GM12891 (cell line): ENCODE measurements at regions not wholly inside any gene's neighbourhood (a gene's known extent, or its start where the extent isn't known, plus 50 kb on each side); places are given as distances from the start of the nearest gene placed in this dataset.

Experiments
- POLR2A ChIP-seq: IDR thresholded peaks from 2 replicates; pipeline ENCODE4 v1.6.1; 2011; ENCODE audit warnings: low read depth, low read length, control low read depth
- POLR2AphosphoS5 ChIP-seq: IDR thresholded peaks from 2 replicates; pipeline ENCODE4 v1.6.1; 2011; ENCODE audit warnings: low read depth, low read length, control low read depth
- SPI1 ChIP-seq: IDR thresholded peaks from 2 replicates; pipeline ENCODE4 v1.6.1; 2011; ENCODE audit warnings: low read depth, low read length, control low read depth

DNA sequence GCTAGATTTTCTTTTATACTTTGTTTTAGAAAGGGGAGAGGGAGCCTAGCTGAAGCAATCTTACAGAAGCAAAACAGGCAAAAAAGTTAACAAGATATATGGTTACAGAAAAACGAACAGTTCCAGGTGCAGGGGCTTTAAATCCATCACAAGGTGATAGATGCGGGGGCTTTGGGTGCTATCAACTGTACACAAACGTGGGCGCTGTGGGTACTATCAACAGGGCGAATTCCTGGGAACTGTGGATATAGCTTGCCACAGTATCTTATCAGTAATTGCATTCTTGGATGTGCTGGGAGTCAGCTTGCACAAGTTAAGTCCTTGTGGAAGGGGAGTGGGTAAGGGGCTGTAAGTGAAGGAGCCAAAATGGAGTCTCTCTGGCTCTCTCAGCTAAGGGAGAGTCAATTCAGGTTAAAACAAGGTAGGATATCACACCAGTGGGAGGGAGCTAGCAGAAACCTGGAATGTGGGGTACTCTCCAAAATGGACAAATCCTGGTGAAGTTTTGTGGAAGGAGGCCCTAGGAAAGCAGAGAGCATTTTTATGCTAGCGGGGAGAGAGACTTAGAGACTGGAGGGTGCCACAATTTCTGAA is 325.8 kb upstream of the SPHKAP start:
- TF ChIP-seq POLR2A = no peak
- TF ChIP-seq POLR2AphosphoS5 = no peak
- no peak for TF ChIP-seq SPI1
